ENCODE measurements at regions not wholly inside any gene's neighbourhood (a gene's known extent, or its start where the extent isn't known, plus 50 kb on each side); places are given as distances from the start of the nearest gene placed in this dataset.

- no peak for DNase-seq (ENCODE audit: low spot score)
Measured at GRCh38 chr5:89988998-89989655, 420.4 kb downstream of the CETN3 start.

- no peak for DNase-seq (ENCODE audit: low spot score)
Measured at GRCh38 chr5:89988129-89988810, 421.3 kb downstream of the CETN3 start.

DNA sequence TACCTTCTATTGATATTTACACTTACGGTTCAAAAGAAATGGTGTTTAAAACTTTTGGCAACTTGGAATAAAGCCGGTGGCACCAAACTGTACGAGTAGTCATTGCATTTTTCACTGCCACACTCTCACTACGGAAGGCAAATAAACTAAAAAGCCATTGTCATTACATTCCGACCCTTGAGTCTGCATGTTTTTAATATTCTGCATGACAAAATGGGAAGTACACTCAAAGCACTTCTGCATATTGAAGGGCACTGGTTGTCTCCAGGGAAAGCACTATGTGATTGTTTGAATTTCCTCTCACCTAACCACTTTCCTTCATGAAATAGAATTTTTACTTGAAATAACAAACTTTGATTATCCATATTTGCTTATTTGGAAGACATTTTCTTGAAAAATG lies 426.3 kb downstream of the CETN3 start:
- no peak for DNase-seq (ENCODE audit: low spot score)

DNA sequence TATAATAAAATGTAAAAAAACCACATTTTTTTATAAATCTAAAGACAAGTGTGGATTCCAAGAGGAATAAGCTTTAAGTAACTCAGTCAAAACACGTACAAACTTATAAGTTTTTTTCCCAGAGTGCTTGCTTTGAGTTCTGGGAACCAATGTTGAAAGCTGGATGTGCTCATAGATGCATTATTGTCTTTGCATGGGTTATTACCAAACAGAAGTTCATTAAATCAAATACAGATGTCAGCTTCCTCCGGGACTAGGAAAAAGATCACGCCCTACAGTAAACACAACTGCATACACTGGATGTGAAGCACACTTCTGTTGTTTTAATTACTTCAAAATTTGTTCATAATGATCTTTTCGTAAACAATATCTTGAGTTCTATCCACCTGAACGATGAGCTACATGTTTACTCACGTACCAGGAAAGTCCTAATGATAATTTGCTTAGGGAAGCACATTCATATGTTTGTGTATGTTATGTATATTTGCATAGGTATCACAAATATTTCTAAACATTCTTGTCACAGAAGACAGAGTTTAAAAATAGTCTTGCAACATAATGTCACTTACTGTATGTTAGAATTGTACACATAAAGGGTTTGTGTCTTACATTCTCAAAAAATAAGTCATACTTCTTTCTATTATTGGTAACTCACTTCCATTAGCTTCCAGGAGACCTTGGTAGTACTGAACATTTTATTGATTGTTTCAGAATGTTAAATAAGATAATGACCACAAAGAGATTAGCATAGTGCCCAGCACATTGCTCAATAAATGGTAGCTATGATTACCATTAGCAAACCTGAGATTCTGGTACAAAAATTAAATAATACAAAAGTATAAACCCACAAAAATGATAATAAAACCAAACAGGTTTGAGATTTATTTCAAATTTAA lies 427.4 kb downstream of the CETN3 start:
- no peak for DNase-seq (ENCODE audit: low spot score)

- no peak for DNase-seq (ENCODE audit: low spot score)
Measured at GRCh38 chr5:89981021-89981420, 428.5 kb downstream of the CETN3 start.

DNA sequence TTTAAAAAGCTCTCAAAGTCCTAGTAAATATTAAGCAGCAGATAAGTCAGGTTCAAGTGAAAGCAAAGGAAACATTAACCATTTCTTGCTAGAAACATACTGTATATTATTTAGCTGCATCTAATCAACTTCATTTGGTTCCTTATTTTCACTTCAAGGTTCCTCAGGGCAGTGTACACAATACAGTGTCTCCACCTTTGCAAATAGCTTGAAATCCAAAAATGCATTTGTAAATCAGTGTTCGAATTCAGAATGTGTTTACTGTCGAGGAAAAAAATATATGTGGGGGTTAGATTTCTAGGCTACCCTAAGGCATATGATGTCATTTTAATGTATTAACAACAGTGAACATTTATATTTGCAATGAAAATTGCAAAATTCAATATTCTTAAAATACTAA lies 436.0 kb downstream of the CETN3 start:
- no peak for DNase-seq (ENCODE audit: low spot score)

DNA sequence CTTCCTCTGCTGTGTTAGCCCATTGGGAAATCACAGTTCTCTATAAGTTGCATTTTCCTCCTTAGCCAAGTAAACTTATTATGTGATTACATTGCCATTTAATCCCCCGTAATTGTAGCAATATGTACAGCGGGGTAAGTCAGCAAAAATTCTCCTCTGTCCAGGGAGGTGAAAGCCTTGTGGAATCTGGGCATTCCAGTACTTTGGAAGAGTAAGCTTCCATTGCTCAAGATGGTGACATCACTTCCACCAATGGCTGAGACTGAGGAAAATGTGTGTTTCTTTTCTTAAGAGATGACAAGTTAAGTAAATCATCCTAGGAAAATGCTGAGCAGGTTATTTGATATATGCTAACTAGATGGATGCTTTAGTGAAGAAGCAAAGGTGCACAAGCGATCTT lies 436.7 kb downstream of the CETN3 start:
- no peak for DNase-seq (ENCODE audit: low spot score)

GRCh38 chr5:89968958-89969381 lies 440.6 kb downstream of the CETN3 start:
- DNase-seq (ENCODE audit: low spot score) = no peak

GRCh38 chr5:89967771-89968444 lies 441.6 kb downstream of the CETN3 start:
- DNase-seq (ENCODE audit: low spot score) = no peak

DNA sequence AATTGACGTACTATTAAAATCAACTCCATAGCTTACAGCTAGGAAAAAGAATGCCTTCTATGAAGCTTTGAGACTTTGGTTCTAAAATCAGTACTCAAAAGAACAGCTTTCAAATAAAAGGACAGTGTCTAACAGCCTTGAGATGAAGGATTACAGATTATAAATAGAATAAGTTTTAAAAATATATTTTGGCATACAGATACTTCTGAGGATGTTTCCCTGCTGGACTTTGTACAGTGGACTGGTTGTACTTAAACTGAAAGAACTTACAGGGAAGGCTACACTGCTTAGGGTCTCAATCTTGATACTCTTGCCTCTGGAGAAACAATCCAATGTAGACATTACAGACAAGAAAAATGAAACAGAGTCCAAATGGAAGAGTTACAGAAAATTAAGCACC lies 452.7 kb downstream of the CETN3 start:
- no peak for DNase-seq (ENCODE audit: low spot score)

GRCh38 chr5:89954916-89955315 lies 454.6 kb downstream of the CETN3 start:
- DNase-seq (ENCODE audit: low spot score) = no peak

DNA sequence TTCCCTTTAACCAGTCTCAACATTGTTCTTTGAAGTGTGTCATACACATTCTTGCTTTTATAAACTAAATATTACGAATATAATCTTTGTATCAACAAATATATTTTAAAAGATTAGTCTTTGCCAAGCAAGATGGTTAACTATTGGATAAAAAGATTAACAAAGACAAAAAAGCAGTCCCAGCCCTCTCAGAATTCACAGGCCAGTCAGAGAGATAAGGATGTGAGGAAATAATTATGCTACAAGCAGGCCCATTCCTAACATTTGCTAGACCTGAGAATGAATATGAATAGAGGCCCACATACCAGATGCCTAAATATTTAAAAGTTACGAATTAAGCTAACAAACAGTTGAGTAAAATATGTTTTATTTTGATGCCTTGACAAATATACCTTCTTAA lies 457.7 kb downstream of the CETN3 start:
- no peak for DNase-seq (ENCODE audit: low spot score)

GRCh38 chr5:89950234-89950633 lies 459.3 kb downstream of the CETN3 start:
- DNase-seq (ENCODE audit: low spot score) = no peak

GRCh38 chr5:89948977-89949376 lies 460.6 kb downstream of the CETN3 start:
- no peak for DNase-seq (ENCODE audit: low spot score)

DNA sequence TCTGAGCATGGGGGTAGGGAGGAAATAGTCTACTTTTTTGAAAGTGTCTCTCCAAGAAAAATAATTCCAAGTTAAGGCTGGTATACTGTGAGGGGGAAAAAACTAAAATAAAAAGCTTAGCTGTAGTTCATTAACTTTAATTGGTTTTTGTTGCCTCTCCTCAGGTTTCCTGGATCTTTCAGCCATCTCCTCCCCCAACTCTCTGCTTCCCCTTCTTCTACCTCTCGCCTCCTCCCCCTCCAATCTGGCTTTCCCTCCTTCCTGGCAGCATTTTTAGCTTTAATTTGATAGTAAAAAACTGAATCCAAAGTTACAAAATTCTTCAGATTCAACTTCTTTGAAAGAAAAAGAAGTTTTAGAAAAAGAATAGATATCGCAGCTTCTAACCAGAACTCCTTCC lies 462.6 kb downstream of the CETN3 start:
- no peak for DNase-seq (ENCODE audit: low spot score)

GRCh38 chr5:89946508-89946907 lies 463.0 kb downstream of the CETN3 start:
- no peak for DNase-seq (ENCODE audit: low spot score)

GRCh38 chr5:89942171-89942570 lies 467.4 kb downstream of the CETN3 start:
- no peak for DNase-seq (ENCODE audit: low spot score)

DNA sequence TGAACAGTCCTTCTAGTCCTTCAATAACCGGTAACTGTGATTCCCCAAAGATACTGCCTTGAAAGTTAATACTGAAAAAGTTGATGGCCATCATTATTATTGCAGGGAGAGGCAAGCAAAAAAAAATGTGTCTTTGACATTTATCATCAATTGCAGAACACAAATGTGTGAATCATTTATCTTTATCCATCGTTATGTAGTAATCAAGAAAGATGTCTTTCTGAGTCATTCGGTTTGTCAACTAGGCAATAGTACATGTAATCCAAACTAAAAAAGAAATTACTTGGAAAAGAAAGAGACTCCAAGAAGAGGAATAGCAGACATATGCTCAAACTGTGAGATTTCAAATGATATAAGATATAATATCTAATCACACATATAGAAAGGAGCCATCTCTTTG lies 473.0 kb downstream of the CETN3 start:
- no peak for DNase-seq (ENCODE audit: low spot score)

DNA sequence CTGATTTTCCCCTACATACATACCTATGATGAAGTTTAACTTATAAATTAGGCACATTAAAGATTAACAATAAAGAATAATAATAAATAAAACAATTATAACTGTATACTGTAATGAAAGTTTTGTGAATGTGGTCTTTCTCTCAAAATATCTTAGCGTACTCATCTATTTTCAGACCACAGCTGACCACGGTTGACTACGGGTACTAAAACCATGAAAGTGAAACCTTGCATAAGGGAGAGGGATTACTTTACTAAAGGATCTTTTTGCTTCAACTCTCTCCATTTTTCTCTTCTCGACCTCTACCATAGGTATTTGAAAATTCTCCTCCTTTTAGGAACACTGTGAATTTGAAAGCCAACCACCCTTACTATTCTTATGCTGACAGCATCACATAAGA lies 475.5 kb downstream of the CETN3 start:
- no peak for DNase-seq (ENCODE audit: low spot score)

GRCh38 chr5:89932771-89933181 lies 476.8 kb downstream of the CETN3 start:
- DNase-seq (ENCODE audit: low spot score) = no peak

GRCh38 chr5:89930591-89931392 lies 478.8 kb downstream of the CETN3 start:
- DNase-seq (ENCODE audit: low spot score) = no peak

- no peak for DNase-seq (ENCODE audit: low spot score)
Measured at GRCh38 chr5:89929834-89930233, 479.7 kb downstream of the CETN3 start.
